Choroid plexus epithelial cell (primary cell): ENCODE measurements at regions not wholly inside any gene's neighbourhood (a gene's known extent, or its start where the extent isn't known, plus 50 kb on each side); places are given as distances from the start of the nearest gene placed in this dataset.

ENCODE experiments used
- DNase-seq: peaks from one replicate; pipeline ENCODE4 v3.0.0-alpha.2; 2010; ENCODE audit warnings: low read depth
- H3K4me3 ChIP-seq: 2 replicates; pipeline ENCODE4 v1.5.1; 2011; ENCODE audit warnings: low read depth, mild to moderate bottlenecking, control low read depth, low read length, moderate library complexity
- TF ChIP-seq, protein P1 (sequence below): conservative IDR thresholded peaks from 2 replicates; pipeline ENCODE4 v1.5.1; 2011; ENCODE audit warnings: low read depth, mild to moderate bottlenecking, control low read depth, inconsistent platforms, low read length, moderate library complexity

DNA sequence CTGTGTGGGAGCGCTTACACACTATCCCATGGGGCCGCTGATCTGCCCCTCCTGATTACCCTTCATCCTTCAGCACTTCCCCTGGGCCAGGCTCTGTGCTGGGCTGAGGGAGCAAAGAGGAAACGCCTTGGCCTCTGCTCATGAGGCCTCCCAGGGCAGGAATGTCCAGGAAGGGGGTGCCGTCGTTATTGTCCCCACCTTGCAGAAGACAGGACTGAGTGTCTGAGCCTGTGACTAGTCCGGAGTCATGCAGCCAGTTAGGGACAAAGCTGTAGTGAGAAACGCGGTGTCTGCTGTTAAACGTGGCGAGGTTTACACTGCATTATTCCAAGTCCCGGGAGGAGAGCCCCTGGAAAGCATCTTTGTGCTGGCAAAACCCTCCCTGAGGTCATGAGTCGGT lies 160.0 kb downstream of the TRIM29 start:
- no peak overlapping the region for H3K4me3 ChIP-seq
- TF ChIP-seq, protein P1, sequence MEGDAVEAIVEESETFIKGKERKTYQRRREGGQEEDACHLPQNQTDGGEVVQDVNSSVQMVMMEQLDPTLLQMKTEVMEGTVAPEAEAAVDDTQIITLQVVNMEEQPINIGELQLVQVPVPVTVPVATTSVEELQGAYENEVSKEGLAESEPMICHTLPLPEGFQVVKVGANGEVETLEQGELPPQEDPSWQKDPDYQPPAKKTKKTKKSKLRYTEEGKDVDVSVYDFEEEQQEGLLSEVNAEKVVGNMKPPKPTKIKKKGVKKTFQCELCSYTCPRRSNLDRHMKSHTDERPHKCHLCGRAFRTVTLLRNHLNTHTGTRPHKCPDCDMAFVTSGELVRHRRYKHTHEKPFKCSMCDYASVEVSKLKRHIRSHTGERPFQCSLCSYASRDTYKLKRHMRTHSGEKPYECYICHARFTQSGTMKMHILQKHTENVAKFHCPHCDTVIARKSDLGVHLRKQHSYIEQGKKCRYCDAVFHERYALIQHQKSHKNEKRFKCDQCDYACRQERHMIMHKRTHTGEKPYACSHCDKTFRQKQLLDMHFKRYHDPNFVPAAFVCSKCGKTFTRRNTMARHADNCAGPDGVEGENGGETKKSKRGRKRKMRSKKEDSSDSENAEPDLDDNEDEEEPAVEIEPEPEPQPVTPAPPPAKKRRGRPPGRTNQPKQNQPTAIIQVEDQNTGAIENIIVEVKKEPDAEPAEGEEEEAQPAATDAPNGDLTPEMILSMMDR: no peak
- DNase-seq: no peak

DNA sequence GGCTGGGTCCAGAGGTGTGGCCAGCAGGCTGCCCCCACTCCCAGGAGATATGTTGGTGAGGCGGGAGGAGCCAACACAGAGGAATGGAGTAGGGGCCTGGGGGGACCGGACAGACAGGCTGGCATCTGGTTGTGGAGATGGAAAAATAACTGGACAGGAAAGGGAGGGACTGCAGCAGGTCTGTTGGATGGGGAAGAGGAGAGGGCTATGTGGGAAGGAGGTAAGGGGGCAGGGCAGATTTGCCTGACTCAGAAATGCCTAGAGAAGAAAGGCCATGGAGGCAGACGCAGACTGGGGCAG lies 160.4 kb downstream of the TRIM29 start:
- DNase-seq: no peak
- TF ChIP-seq, protein P1: no peak
- H3K4me3 ChIP-seq: no peak overlapping the region

DNA sequence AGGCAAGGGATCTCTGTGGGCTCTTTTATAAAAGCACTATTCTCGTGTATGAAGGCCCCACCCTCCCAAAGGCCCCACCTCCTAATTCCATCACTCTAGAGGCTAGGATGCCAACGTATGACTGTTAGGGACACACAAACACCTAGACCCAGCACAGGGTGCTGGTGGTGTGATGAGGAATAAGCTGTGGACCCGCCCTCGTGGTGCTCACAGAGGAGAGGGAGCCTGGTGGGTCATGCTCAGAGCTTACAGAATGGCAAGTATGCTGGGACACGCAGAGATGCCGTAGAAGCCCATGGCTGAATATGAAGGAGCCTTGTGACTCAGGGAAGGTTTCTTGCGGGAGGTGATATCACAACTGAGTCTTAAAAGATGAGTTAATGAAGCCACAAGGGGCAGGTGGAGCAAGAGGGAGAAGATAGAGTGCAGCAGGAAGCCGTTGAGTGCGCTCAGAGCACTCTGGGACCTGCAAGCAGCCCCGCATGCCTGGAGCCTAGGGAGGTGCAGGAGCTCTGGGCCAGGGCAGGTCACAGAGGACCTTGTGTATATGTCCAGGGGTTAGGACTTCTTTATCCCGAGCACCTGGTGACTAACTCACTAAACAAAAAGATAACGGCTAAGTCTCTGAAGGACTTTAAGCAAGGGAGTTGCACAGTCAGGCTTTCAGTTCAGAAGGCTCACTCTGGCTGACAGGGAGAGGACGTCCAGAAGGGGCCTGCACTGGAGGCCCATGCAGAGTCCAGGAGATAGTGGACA lies 160.9 kb downstream of the TRIM29 start:
- no peak for DNase-seq
- no peak overlapping the region for H3K4me3 ChIP-seq
- TF ChIP-seq, protein P1: no peak

DNA sequence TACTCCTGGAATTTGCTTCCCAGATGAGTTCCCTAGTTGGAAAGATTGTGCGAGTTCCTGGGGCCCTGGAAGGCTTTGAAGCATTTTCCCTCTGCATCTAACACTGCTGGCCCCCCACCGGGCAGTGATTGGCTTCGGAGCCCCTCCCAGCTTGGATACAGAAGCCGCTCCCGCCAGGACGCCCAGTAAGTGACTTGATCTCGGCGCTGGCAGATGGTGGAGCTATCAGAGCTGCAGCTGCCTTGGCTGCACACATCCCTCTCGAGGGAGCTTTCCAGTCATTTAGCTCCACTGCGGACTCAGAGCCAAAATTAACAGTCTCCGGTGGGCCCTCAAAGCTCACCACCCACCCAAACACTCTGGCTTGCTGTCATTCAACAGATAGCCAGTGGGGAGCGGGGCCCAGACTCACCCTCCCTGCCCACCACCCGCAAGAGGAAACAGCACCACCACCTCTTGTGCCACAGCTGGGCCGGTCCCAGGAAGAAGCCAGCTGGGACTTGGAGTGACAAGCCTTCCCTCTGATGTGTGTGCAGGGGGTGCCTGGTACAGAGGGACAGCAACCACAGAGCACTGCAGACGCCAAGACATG lies 162.3 kb downstream of the TRIM29 start:
- DNase-seq: no peak
- no peak overlapping the region for H3K4me3 ChIP-seq
- TF ChIP-seq, protein P1: no peak

DNA sequence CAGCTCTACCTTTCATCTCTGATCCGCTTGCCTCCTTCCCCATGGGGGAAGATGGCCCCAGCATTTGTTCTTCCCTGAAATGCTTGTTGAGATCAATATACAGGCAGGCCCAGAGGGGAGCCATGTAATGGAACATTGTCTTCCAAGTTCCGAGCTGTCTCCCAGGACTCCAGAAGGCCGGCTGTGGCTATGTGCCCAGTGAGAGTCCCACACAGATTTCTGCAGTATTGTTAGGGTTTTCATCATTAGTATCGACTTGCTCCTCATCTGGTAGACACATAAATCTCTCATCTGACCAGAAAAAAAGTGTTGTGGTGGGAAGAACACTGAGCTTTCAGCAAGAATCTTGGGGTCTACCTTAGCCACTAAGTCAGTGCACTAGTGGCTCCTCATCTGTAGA lies 163.4 kb downstream of the TRIM29 start:
- no peak for DNase-seq
- TF ChIP-seq, protein P1: no peak
- H3K4me3 ChIP-seq: no peak overlapping the region

DNA sequence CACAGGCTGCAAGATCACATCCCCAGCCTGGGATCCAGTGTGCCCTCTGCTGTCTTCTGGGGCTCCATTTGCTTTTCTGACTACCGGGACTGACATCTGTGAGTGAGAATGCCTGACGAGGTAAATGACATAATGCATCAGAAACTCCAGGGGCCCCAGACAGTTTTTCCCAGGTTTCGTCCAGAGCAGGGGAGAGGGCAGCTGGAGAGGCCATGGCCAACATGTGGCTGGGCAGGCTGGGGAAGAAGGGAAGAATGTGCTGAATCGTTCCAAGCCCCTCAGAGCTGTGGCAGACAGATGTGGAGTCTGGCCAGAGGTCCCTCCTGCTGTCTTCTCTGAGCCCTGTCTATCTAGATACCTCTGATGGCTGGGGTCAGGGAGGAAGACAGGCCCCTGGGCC lies 163.9 kb downstream of the TRIM29 start:
- no peak overlapping the region for H3K4me3 ChIP-seq
- TF ChIP-seq, protein P1: no peak
- DNase-seq: no peak

DNA sequence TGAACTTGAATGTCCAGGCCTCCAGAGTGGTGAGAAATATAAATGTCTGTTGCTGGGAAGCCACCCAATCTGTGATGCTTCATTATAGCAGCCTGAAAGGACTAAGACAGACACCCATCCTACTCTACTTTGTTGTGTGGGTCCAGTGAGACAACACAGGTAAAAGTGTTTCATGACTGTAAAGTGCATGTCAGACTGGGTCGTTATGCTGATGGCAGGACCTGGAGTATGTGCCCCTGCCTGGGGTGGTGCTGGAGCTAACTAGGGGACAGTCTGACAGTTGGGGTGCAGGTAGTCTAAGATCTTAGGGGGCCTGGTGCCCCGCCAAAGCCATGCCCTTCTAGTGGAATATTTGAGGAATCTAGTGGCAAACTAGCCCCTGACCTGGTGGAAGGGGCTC lies 165.6 kb downstream of the TRIM29 start:
- DNase-seq: no peak
- TF ChIP-seq, protein P1: no peak
- no peak overlapping the region for H3K4me3 ChIP-seq
